A549 (cell line): ENCODE measurements at regions not wholly inside any gene's neighbourhood (a gene's known extent, or its start where the extent isn't known, plus 50 kb on each side); places are given as distances from the start of the nearest gene placed in this dataset.

Source experiments
- CTCF ChIP-seq: fragments of >200 bp; sonication (Bioruptor Twin); formaldehyde crosslinking; IDR thresholded peaks from 3 replicates; pipeline ENCODE4 v1.5.1; 2016
- MAX ChIP-seq: IDR thresholded peaks from 2 replicates; pipeline ENCODE4 v1.6.1; 2012
- POLR2A ChIP-seq: IDR thresholded peaks from 2 replicates; pipeline ENCODE4 v1.6.1; 2012; ENCODE audit warnings: mild to moderate bottlenecking, low read length
- REST ChIP-seq: fragments of 200-600 bp; sonication (generic); IDR thresholded peaks from 2 replicates; pipeline ENCODE4 v1.6.1; 2016; ENCODE audit warnings: antibody characterized with exemption, mild to moderate bottlenecking, moderate library complexity

- no peak for TF ChIP-seq CTCF
- TF ChIP-seq POLR2A: no peak
- no peak for TF ChIP-seq REST
- no peak for TF ChIP-seq MAX
Observed at GRCh38 chr15:99906311-99906710, 173.1 kb upstream of the LYSMD4 start.
